Sciatic nerve (tissue), 2 donors: ENCODE measurements at regions not wholly inside any gene's neighbourhood (a gene's known extent, or its start where the extent isn't known, plus 50 kb on each side); places are given as distances from the start of the nearest gene placed in this dataset.
A peak's percentile ranks its signal among the peaks of the same experiment; 100 is the strongest.

ENCODE experiments used
- ATAC-seq: fragments of 200-7000 bp; cut with Tn5 transposase; one replicate; pipeline ENCODE4 v1.9.1; 2020; ENCODE audit warnings: mild to moderate bottlenecking, moderate library complexity
- DNase-seq: peaks from one replicate; pipeline ENCODE4 v3.0.0-alpha.2; 2020; ENCODE audit warnings: low spot score
- intact Hi-C: fragments of 100-400 bp; cut with DNase I; formaldehyde crosslinking; loops from one replicate; pipeline ENCODE4 v1.14.2; 2022
- donor health status: DM: no; HTN: no; CAD: no.
- donor health status: DM: no; HTN: no; CAD: no.

GRCh38 chr5:8341406-8341805, 472.5 kb downstream of the MTRR start:
- DNase-seq (no peak), ATAC-seq (no peak)
- intact Hi-C loops: no loop called here

GRCh38 chr5:8347984-8348383, 479.0 kb downstream of the MTRR start:
- intact Hi-C loops: no loop called here
- DNase-seq (no peak), ATAC-seq (no peak)

GRCh38 chr5:8349855-8350254, 480.9 kb downstream of the MTRR start:
- intact Hi-C loops: no loop called here

GRCh38 chr5:8350644-8351339, 481.8 kb downstream of the MTRR start:
- no peak for DNase-seq
- ATAC-seq: no peak
- intact Hi-C loops: no loop called here

More at GRCh38 chr5:8349855-8350254, 480.9 kb downstream of the MTRR start:
- DNase-seq: no peak
- no peak for ATAC-seq

DNA sequence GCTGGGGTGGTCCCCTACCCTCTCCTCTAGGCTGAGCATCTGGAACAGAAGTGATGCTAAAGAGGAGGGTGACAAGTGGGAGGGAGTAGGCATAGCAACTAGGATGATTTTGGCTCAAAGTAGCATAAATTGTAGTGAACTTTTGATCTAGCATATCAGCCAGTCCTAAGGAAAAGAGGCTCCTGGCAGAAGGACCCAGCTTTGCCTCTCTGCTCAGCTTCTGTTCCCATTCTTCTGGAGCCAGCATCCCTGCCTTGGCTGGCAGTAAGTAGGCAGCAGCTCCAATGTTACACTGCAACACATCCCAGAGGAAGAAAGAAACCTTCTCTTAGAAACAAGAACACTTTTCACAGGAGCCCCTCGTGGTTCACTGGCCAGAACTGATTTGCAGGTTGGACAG, 487.0 kb downstream of the MTRR start:
- ATAC-seq: no peak

GRCh38 chr5:8360012-8360411, 491.1 kb downstream of the MTRR start:
- ATAC-seq (no peak), DNase-seq (no peak)
- intact Hi-C loops: no loop called here

More for the DNA sequence above, 487.0 kb downstream of the MTRR start:
- intact Hi-C loops: no loop called here
- DNase-seq: no peak

DNA sequence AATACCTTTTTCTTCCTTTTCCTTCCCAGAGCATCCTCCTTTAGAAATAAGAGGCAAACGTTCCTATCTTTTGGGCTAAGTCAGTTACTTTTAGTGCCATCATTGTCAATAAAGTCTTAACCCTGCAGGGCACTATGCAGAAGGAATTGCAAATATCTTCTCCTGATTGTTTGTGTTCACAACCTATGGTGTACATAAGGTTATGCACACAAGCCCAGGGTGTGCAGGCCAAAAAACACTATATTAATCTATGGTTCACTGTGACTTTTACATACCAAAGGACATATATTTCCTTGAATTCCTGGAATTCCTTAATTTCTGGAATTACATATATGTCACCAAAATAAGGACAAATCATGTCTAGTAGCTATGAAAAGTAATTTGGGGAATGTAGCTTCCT, 493.5 kb downstream of the MTRR start:
- DNase-seq: no peak
- no peak for ATAC-seq
- intact Hi-C loops: loop anchor here (2.0 kb wide), 1 partner anchor 72 kb away; no protein-coding TSS in a partner anchor

GRCh38 chr5:8363138-8363537, 494.2 kb downstream of the MTRR start:
- ATAC-seq (no peak), DNase-seq (no peak)
- intact Hi-C loops: loop anchor here (2.0 kb wide), 1 partner anchor 72 kb away; no protein-coding TSS in a partner anchor

GRCh38 chr5:8366266-8366665, 497.3 kb downstream of the MTRR start:
- DNase-seq: no peak
- intact Hi-C loops: no loop called here

DNA sequence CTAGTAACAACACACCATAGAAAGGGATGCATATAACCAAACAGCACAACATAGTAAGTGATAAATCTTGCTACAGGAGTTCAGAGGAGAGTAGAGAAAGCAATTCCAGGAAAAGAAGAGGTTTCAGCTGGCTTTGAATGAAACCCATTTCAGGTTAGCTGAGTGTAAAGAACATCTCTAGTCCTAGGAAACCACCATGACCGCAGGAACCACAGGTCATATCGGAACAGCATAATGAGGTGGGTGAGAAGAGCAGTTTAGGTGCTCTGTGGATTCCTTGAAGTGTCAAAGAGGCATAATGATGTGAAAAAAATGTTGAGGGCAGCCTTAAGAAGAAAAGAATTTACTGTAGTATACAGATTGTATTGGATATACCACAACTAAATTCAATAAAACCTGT, 507.5 kb downstream of the MTRR start:
- DNase-seq: no peak
- ATAC-seq: no peak
- intact Hi-C loops: no loop called here

More at GRCh38 chr5:8366266-8366665, 497.3 kb downstream of the MTRR start:
- no peak for ATAC-seq

GRCh38 chr5:8381972-8382371, 513.0 kb downstream of the MTRR start:
- intact Hi-C loops: no loop called here
- ATAC-seq: no peak
- no peak for DNase-seq

DNA sequence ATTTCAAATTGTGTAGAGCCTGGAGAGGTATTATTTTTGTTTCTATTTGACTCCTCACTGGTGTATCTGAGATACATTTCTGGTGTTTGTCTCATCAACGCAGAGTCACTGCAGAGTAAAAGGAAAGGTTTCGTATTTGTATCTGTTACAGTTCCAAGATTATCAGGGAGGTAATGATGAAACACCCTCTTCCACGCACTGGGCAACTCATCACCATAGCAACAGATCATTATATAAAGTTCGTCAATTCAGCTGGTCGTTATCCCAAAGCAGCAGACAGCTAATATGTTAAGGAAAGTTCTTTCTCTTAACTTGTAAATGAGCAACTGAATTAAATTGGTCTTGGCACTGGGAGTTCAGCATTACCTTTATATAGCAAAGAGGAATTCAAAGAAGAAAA, 513.5 kb downstream of the MTRR start:
- DNase-seq (no peak), ATAC-seq (no peak)
- intact Hi-C loops: no loop called here

GRCh38 chr5:8383616-8384015, 514.7 kb downstream of the MTRR start:
- intact Hi-C loops: no loop called here
- DNase-seq (no peak), ATAC-seq (no peak)

DNA sequence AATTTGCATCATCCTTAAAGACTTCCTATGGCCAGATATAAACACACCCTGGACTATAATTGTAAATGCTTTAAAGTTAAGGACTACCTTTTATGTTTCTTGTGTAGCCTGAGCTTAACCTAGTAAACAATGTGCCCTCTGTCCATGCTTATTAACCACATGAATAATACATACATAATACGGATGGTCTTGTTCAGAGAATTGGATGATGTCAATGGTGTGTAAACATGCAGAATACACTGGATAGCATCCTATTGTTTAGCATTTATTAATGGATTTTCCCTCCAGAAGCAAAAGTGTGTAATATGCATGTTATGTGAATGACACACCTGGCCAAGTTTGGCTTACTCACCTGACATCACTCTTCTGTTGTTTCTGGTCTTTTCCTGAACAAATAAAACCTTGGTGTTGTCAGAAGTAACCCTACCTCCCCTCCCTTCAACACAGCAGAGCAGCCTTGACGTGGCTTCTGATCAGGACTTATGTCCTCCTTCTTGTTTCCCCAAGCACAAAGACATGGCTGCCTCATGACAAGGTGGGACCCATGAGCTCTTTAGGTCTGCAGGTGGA, 517.9 kb downstream of the MTRR start:
- intact Hi-C loops: no loop called here
- DNase-seq (no peak), ATAC-seq (no peak)

DNA sequence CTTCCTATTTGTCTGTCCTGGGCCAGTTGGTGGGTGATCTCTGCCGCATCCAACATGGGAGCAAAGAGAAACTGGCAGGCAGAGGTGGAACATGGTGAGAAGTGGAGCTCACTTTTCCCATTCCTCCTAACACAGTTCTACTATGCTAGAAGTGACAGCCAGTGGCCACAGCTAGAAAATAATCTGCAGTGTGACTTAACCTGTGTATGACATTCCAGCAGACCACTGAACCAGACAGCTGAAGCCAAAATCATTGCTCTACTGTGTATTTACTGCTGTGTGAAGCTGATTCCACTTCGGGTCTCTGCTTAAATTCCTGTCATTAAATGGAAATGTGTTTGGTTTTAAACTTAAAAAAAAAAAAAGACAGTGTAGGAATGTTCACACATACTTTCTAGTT, 523.0 kb downstream of the MTRR start:
- peak; percentile 15 for ATAC-seq

DNA sequence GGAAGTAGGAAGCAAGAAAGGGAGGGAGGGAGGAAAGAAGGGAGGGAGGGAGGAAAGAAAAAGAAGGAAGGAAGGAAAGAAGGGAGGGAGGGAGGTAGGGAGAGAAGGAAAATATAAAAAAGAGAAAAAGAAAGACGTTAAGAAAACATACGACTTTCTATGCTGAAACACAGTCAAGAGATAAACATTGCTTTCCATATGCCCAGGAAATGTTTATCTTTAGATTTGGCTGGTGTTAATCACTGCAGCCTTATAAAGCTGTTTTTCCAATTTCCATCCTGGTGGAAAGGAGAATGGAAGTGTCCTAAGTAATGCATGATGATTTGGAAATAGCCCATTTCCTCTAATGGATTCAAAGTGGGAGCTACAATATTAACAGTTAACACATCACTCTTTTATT, 524.3 kb downstream of the MTRR start:
- no peak for ATAC-seq
- no peak for DNase-seq
- intact Hi-C loops: no loop called here

More for the DNA sequence above, 523.0 kb downstream of the MTRR start:
- intact Hi-C loops: no loop called here
- DNase-seq: no peak

DNA sequence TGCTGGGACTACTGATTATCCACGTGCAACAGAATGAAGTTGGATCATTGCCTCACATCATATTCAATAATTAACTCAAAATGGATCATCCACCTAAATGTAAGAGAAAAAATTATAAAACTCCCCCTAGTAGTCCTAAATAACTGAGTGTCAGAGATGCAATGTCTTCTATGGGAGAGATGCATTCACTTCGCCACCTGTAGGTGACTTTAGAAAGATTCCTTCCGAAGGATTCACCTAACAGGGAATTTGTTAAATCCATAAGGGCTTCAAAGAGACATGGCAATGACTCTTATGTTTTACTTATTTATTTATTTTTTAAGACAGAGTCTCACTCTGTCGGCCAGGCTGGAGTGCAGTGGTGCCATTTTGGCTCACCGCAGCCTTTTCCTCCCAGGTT, 526.0 kb downstream of the MTRR start:
- DNase-seq: no peak
- ATAC-seq: no peak
- intact Hi-C loops: no loop called here

- no peak for ATAC-seq
- intact Hi-C loops: no loop called here
- DNase-seq: no peak
Observed at GRCh38 chr5:8396246-8396645, 527.3 kb downstream of the MTRR start.

- no peak for ATAC-seq
- DNase-seq: no peak
Observed at GRCh38 chr5:8396756-8397155, 527.8 kb downstream of the MTRR start.

DNA sequence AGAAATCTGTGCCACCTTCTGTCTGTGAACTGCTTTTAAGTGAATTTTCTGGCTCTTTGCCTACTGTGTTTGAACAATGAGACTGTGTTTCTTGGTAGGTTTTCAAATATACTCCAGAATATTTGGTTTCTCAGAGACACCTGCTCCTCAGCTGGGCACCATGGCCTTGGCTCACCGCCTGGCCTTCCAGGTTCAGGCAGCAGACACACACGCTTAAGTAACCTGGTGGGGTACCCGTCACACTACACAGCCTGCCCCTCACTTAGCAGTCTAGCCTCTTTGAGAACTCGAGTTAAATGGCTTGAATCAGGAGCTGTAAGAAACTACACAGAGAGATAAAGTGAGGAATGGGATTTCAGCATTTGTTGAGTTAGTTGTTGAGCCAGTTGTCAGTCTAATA, 530.5 kb downstream of the MTRR start:
- DNase-seq: no peak
- no peak for ATAC-seq
- intact Hi-C loops: no loop called here

More at GRCh38 chr5:8396756-8397155, 527.8 kb downstream of the MTRR start:
- intact Hi-C loops: no loop called here

GRCh38 chr5:8408258-8408657, 539.3 kb downstream of the MTRR start:
- intact Hi-C loops: no loop called here
- ATAC-seq: no peak
- DNase-seq: no peak
